ENCODE measurements at regions not wholly inside any gene's neighbourhood (a gene's known extent, or its start where the extent isn't known, plus 50 kb on each side); places are given as distances from the start of the nearest gene placed in this dataset.

GRCh38 chr9:81375187-81376100 lies 313.9 kb downstream of the TLE1 start:
- TF ChIP-seq CTCF (optimal IDR thresholded peaks at IDR 0.05 in 1 of 3, IDR thresholded peaks at IDR 0.05 in 1 of 3, conservative IDR thresholded peaks at IDR 0.05 in 1 of 3; ENCODE audit: extremely low read depth in 1 of 3, insufficient read depth in 2 of 3, low read length in 3 of 3) = no peak
- no peak for TF ChIP-seq EZH2 (IDR thresholded peaks at IDR 0.05; ENCODE audit: low read length)
